ENCODE measurements at regions not wholly inside any gene's neighbourhood (a gene's known extent, or its start where the extent isn't known, plus 50 kb on each side); places are given as distances from the start of the nearest gene placed in this dataset.

- Histone ChIP-seq H3K27me3 (ENCODE audit: insufficient read depth, low read depth) (no peaks in the 10 kb centered on the region), H3K36me3 (ENCODE audit: insufficient read depth) (no peaks in the 10 kb centered on the region), H3K4me3 (IDR thresholded peaks at IDR 0.05; ENCODE audit: insufficient read depth, low read depth, low read length) (no peak overlapping the region), H4K20me1 (ENCODE audit: insufficient read depth) (no peaks in the 10 kb centered on the region), H3K79me2 (ENCODE audit: insufficient read depth, low read depth) (no peaks in the 10 kb centered on the region), H3K4me2 (no peak overlapping the region), H2AFZ (ENCODE audit: low read depth) (no peak overlapping the region), H3K27ac (no peak overlapping the region), H3K4me1 (ENCODE audit: low read depth, poor library complexity, severe bottlenecking) (no peaks in the 10 kb centered on the region), H3K9ac (no peak overlapping the region)
- no peak for TF ChIP-seq CTCF (conservative IDR thresholded peaks at IDR 0.05; ENCODE audit: low read depth, low read length)
These were observed 72.0 kb upstream of the ALDH1L1 start for GRCh38 chr3:126252373-126252772.

GRCh38 chr3:126245811-126246727 is 65.7 kb upstream of the ALDH1L1 start:
- no peak overlapping the region for H3K4me3 ChIP-seq (IDR thresholded peaks at IDR 0.05; ENCODE audit: insufficient read depth, low read depth, low read length)
- H3K36me3 ChIP-seq (ENCODE audit: insufficient read depth) = no peaks in the 10 kb centered on the region
- peak; percentile 36; the same call in 1 of the 2 replicates for TF ChIP-seq CTCF (conservative IDR thresholded peaks at IDR 0.05; ENCODE audit: low read depth, low read length)
- no peak overlapping the region for H2AFZ ChIP-seq (ENCODE audit: low read depth)
- H3K27me3 ChIP-seq (ENCODE audit: insufficient read depth, low read depth) = no peaks in the 10 kb centered on the region
- H3K4me2 ChIP-seq = no peak overlapping the region
- H3K9ac ChIP-seq = no peak overlapping the region
- no peaks in the 10 kb centered on the region for H3K4me1 ChIP-seq (ENCODE audit: low read depth, poor library complexity, severe bottlenecking)
- H3K79me2 ChIP-seq (ENCODE audit: insufficient read depth, low read depth) = no peaks in the 10 kb centered on the region
- H3K27ac ChIP-seq = no peak overlapping the region
- H4K20me1 ChIP-seq (ENCODE audit: insufficient read depth) = no peaks in the 10 kb centered on the region

Measured in KMS-11 (cell line).